ENCODE measurements at regions not wholly inside any gene's neighbourhood (a gene's known extent, or its start where the extent isn't known, plus 50 kb on each side); places are given as distances from the start of the nearest gene placed in this dataset.

DNA sequence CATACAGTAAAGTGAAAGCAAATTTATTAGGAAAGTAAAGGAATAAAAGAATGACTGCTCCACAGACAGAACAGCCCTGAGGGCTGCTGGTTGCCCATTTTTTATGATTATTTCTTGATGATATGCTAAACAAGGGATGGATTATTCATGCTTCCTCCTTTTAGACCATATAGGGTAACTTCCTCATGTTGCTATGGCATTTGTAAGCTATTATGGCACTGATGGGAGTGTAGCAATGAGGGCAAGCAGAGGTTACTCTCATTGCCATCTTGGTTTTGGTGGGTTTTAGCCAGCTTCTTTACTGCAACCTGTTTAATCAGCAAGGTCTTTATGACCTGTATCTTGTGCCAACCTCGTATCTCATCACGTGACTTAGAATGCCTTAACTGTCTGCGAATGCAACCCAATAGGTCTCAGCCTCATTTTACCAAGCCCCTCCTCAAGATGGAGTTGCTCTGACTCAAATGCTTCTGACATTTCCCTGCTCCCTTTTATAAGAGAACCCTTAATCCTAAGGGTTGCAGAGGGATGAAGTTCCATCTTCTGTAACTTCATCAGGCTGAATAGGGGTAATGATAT lies 280.1 kb upstream of the RGS17 start:
- no peak for DNase-seq
- Histone ChIP-seq H3K27ac (no peak overlapping the region), H3K36me3 (no peaks in the 10 kb centered on the region), H3K4me1 (no peaks in the 10 kb centered on the region), H3K27me3 (no peaks in the 10 kb centered on the region), H3K4me3 (no peak overlapping the region), H3K9me3 (no peaks in the 10 kb centered on the region)
- TF ChIP-seq, protein P1, sequence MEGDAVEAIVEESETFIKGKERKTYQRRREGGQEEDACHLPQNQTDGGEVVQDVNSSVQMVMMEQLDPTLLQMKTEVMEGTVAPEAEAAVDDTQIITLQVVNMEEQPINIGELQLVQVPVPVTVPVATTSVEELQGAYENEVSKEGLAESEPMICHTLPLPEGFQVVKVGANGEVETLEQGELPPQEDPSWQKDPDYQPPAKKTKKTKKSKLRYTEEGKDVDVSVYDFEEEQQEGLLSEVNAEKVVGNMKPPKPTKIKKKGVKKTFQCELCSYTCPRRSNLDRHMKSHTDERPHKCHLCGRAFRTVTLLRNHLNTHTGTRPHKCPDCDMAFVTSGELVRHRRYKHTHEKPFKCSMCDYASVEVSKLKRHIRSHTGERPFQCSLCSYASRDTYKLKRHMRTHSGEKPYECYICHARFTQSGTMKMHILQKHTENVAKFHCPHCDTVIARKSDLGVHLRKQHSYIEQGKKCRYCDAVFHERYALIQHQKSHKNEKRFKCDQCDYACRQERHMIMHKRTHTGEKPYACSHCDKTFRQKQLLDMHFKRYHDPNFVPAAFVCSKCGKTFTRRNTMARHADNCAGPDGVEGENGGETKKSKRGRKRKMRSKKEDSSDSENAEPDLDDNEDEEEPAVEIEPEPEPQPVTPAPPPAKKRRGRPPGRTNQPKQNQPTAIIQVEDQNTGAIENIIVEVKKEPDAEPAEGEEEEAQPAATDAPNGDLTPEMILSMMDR (IDR thresholded peaks at IDR 0.05), result no peak
- no peak for TF ChIP-seq POLR2A (IDR thresholded peaks at IDR 0.05)

DNA sequence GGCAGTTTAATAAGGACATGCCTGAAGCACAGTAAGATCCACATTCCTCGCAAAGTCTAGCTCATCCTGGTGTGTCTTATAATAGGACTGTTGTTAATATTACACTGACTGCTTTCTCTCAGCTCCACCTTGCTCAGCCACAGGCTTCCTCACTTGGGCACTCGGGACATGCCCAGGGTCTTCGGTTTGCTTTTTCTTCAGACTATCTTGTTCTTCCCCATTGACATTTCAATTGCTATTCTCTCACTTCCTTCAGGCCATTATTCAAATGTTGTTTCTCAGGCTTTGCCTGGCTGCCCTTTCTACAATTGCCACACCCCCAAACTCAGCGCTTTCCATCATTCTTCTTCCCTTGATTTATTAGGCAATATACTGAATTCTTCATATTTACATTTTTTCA lies 274.8 kb upstream of the RGS17 start:
- Histone ChIP-seq H3K36me3 (no peaks in the 10 kb centered on the region), H3K4me3 (no peak overlapping the region), H3K4me1 (no peaks in the 10 kb centered on the region), H3K27ac (no peak overlapping the region), H3K9me3 (no peaks in the 10 kb centered on the region), H3K27me3 (no peaks in the 10 kb centered on the region)
- TF ChIP-seq, protein P1 (IDR thresholded peaks at IDR 0.05), result no peak
- TF ChIP-seq POLR2A (IDR thresholded peaks at IDR 0.05), result no peak
- no peak for DNase-seq

DNA sequence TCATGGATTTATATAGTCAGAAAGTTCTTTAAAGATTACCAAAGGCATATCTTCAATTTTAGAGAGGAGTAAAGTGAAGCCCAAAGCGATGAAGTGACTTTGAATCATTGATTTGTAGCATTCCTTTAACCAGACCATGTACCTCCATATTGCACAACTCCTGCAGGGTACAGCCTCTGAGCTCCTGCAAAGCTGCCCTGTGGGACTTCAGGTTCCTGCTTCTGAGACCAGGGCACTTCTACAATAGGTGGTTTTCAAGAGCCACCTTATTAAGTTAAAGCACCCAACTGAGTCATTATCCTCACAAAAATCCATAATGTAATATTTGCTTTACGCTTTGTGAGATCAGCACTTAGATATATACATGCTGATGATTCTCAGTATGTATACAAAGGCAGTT lies 270.7 kb upstream of the RGS17 start:
- TF ChIP-seq POLR2A (IDR thresholded peaks at IDR 0.05), result no peak
- TF ChIP-seq, protein P1 (IDR thresholded peaks at IDR 0.05), result no peak
- DNase-seq, result no peak
- Histone ChIP-seq H3K4me1 (no peaks in the 10 kb centered on the region), H3K9me3 (no peaks in the 10 kb centered on the region), H3K4me3 (no peak overlapping the region), H3K27ac (no peak overlapping the region), H3K27me3 (no peaks in the 10 kb centered on the region), H3K36me3 (no peaks in the 10 kb centered on the region)

DNA sequence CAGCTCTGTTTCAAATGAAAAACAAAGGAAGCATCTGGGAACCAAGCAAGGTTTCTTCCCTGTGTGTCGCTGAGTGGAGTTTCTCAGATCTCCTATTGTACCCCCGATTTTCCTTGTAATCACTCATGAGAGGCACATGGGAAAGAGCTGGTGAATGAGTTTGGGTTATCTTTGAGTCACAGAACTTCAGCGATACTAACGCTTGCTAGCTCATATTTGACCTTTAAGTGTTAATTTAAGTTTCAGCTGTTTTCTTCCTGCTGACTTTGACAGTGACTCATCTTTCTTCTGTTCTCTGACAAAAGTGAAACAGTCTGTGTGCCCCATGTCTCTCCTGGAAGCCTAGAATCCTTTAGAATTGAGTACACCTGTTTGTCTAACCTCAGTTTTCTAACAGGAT lies 261.1 kb upstream of the RGS17 start:
- Histone ChIP-seq H3K27ac (no peak overlapping the region), H3K27me3 (no peaks in the 10 kb centered on the region), H3K4me3 (no peak overlapping the region), H3K9me3 (no peaks in the 10 kb centered on the region), H3K4me1 (no peaks in the 10 kb centered on the region), H3K36me3 (no peaks in the 10 kb centered on the region)
- TF ChIP-seq, protein P1 (IDR thresholded peaks at IDR 0.05), result no peak
- TF ChIP-seq POLR2A (IDR thresholded peaks at IDR 0.05), result no peak
- DNase-seq, result no peak

DNA sequence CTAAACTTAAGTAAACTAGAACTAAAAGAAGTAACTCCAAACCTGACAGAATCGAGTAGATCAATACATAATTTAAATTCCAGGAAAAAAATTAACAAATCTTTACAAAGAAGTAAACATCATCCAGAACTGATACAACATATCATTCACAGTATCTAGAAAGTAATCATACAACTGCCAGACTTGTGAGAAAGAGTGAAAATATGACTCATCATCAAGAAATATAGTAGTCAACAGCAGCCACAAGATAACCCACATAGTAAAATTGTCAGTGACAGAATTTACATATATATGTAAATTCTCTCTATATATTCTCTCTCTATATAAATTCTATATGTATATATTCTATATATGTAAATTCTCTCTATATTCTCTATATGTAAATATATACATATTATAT lies 242.8 kb upstream of the RGS17 start:
- Histone ChIP-seq H3K27ac (no peak overlapping the region), H3K9me3 (no peaks in the 10 kb centered on the region), H3K4me1 (no peaks in the 10 kb centered on the region), H3K27me3 (no peaks in the 10 kb centered on the region), H3K36me3 (no peaks in the 10 kb centered on the region), H3K4me3 (no peak overlapping the region)
- TF ChIP-seq, protein P1 (IDR thresholded peaks at IDR 0.05), result no peak
- no peak for TF ChIP-seq POLR2A (IDR thresholded peaks at IDR 0.05)
- DNase-seq, result no peak

DNA sequence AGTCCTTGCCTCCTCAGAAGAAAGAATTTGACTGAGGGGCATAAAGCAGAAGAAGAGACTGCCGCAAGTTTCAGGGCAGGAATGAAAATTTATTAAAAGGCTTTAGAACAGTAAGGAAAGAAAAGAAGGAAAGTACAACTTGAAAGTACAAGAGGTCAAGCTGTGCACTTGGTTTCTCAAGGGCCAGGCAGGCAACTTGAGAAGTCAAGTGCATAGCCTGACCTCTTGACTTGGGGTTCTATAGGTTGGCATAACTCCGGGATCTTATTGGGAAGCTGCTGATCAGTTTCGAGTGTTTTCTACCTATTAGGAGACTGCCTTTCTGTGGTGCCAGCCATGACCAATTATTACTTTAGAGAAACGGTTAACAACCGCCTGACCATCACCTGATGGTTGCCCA lies 237.0 kb upstream of the RGS17 start:
- no peak for DNase-seq
- Histone ChIP-seq H3K4me1 (no peaks in the 10 kb centered on the region), H3K9me3 (no peaks in the 10 kb centered on the region), H3K27me3 (no peaks in the 10 kb centered on the region), H3K4me3 (no peak overlapping the region), H3K36me3 (no peaks in the 10 kb centered on the region), H3K27ac (no peak overlapping the region)
- no peak for TF ChIP-seq POLR2A (IDR thresholded peaks at IDR 0.05)
- TF ChIP-seq, protein P1 (IDR thresholded peaks at IDR 0.05), result no peak
